CD4-positive, alpha-beta T cell treated with Interleukin-4 for 1 hour (primary cell): ENCODE measurements at regions not wholly inside any gene's neighbourhood (a gene's known extent, or its start where the extent isn't known, plus 50 kb on each side); places are given as distances from the start of the nearest gene placed in this dataset.

Source experiments
- DNase-seq, 2 donors: peaks; one replicate each; pipeline ENCODE4 v3.0.0-alpha.2; 2020 to 2022

DNA sequence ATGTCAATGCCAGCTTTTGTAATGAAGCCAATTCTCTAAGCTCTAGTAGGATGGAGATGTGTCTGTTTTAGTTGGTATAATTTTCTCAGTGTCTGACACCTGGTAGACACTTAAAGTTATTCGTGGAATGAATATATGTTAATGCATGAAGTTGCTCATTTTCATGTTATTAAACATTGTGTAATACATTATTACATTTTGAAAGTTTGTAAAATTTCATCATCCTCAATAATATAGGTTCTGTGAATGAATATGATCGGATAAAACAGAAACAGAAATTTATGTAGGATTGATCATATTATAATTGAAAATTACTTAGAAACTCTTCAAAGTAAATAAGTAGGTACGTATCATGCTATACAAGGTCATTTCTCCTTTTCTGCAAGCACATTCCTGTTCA lies 625.3 kb downstream of the PLA2G4A start:
- DNase-seq = no peak

- no peak for DNase-seq
Observed at GRCh38 chr1:187456446-187456845, 627.7 kb downstream of the PLA2G4A start.

DNA sequence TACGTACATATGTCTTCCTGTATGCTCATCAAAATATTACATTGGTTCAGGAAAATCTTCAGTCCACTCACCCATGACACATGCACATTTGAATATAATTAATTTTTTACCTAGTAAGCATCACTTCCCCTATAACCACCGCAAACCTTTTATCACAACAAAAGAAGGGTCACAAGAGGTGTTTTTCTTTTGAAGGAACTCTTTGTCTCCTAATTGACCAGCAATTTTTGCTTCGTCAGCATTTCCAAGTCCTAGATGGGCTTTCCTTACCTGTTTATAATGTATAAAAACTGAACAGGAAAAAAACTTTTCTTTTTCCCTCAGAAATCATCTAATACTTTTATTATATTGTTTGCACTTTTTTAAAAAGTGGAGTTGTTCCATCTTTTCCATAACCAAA lies 631.3 kb downstream of the PLA2G4A start:
- DNase-seq = no peak

DNA sequence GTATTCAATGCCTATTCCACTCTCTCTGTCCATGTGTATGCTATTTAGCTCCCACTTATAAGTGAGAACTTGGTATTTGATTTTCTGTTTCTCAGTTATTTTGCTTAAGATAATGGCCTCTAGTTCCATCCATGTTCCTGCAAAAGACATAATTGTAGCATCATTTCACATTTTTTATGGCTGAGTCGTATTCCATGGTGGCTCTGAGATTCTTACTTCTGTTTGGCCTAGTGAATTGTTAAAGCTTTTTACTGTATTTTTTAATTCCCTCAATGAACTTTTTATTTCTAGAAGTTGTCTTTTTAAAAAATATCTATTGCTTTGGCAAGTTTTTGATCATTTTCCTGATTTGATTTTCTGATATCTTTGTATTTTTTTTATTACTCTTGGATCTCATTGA lies 635.6 kb downstream of the PLA2G4A start:
- DNase-seq = no peak

DNA sequence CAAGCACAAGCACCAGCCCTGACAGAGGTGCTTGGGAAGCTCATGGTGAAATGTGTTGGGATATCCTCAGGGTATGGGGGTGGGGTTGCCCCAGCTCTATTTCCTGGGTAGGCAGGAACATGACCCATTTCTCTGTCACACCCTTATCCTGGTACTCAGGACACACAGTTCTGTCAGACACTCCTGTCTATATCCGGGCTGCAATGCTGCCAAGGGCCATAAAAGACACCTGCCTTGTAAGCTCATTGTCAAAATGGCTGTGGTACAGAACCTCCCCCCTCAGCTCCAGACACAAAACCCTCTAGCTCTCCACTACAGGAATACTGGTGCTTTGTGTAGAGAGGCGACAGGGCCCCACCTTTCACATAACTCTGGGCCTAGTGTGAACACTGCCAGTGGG lies 636.7 kb downstream of the PLA2G4A start:
- no peak for DNase-seq

- no peak for DNase-seq
Observed at GRCh38 chr1:187469836-187470235, 641.1 kb downstream of the PLA2G4A start.

- no peak for DNase-seq
Observed at GRCh38 chr1:187471555-187471954, 642.8 kb downstream of the PLA2G4A start.

GRCh38 chr1:187474336-187474735 lies 645.6 kb downstream of the PLA2G4A start:
- DNase-seq = no peak

DNA sequence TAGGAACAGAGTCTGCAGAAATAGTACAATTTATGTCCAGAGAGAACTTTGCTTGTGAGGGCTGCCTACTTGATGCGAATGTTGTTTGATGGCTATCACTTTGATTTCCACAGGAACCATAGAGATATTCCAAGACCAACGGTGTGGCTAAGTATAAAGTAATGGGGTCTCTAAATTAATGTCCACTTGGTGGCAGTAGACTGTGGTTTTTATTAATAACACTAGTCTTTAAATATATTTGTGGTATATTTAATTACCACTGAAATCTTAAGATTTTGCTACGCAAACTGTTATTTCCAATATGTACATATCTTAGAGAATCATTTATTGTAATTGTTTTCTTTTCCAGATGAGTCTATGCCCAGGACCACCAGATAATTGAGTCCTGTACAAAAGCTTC lies 647.9 kb downstream of the PLA2G4A start:
- DNase-seq = no peak

DNA sequence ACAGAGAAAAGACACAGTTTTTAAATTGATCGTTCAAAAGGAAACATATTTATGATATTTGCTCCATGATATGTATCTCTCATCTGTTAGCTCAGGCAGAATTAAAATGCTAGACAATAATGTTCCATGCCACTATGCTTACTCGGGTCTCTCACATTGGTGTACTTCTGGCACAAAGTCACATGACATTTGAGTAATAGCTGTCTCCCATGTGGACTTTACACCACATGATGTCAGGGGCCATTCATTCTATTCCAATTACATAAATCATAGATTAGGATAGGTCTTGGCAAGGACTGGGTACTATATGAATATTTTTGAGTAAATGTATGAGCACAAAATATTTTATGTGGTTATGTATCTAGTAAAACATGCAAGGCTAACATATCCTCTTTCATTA lies 648.4 kb downstream of the PLA2G4A start:
- no peak for DNase-seq

- DNase-seq = no peak
Observed at GRCh38 chr1:187477535-187477934, 648.8 kb downstream of the PLA2G4A start.

GRCh38 chr1:187481581-187482148 lies 652.9 kb downstream of the PLA2G4A start:
- DNase-seq = no peak

- DNase-seq = no peak
Observed at GRCh38 chr1:187490266-187490665, 661.5 kb downstream of the PLA2G4A start.

DNA sequence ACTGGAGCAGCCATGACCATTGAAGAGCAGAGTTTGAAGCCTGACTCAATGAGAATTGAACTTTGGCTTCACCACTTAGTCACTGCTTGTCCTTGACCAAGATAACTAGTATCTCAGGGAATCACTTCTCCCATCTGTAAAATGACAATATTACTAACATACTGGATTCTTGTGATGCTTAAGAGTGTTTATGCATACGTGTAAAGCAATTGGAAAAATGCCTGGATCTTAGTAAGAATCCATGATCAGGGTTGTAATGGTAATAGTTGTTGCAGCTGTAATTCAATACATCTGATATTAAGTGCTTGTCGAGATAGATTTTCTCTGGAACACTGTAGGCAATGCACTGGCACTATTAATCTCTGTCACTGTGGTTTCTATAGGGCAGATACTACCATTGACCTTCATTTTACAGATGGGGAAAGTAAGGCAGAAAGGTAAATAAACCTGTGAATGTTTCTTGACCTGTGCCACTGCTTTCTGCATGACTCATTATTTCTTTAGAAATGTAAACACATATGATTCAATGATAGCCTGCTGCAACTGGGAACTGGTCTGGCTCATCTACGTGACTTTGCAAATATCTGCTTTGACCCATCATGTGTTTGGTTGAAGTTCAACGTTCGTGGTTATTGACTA lies 662.5 kb downstream of the PLA2G4A start:
- no peak for DNase-seq

- DNase-seq = no peak
Observed at GRCh38 chr1:187498028-187498427, 669.3 kb downstream of the PLA2G4A start.

DNA sequence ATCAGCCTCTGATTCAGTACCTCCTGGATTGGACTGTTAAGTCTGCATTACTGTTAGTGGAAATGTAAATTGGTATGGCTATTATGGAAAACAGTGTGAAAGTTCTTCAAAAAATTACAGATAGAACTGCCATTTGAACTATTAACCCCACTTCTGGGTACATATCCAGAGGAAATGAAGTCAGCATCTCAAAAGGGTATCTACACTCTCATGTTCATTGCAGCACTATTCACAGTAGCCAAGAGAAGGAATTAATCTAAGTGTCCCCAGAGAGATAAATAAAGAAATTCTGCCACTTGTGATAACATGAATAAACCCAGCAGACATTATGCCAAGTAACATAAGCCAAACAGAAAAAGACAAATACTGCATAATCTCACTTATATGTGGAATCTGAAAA lies 676.0 kb downstream of the PLA2G4A start:
- DNase-seq = no peak

GRCh38 chr1:187509091-187509490 lies 680.3 kb downstream of the PLA2G4A start:
- no peak for DNase-seq

DNA sequence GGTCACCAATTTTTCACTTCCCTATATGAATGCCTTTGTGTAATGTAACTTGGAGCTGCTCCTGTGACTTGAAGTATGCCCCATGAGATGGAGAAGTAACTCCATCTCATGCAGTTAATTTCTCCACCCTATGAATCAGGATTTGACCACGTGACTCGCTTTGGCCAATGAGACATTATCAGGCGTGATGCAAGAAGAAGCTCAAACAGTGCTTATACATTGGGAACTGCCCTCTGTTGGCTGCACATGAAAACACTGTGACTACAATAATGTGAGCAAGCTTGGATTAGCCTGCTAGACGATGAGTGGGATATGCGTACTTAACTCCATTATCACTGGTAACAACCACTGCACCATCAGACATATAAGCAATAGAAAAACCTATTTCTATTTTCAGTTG lies 684.4 kb downstream of the PLA2G4A start:
- no peak for DNase-seq

GRCh38 chr1:187514110-187514509 lies 685.4 kb downstream of the PLA2G4A start:
- DNase-seq = no peak

GRCh38 chr1:187516874-187517273 lies 688.1 kb downstream of the PLA2G4A start:
- DNase-seq = no peak

GRCh38 chr1:187517546-187517945 lies 688.8 kb downstream of the PLA2G4A start:
- DNase-seq = no peak

DNA sequence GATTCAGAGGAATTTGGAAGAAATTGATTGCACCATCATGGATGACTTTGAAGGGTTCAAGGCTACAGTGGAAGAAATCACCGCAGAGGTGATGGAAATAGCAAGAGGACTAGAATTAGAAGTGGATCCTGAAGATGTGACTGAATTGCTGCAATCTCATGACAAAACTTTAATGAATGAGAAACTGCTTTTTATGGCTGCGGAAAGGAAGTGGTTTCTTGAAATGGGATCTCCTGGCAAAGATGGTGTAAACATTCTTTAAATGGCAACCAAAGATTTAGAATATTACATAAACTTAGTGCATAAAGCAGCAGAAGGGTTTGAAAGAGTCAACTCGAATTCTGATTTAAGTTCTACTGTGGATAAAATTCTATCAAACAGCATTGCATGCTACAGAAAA lies 698.6 kb downstream of the PLA2G4A start:
- no peak for DNase-seq

DNA sequence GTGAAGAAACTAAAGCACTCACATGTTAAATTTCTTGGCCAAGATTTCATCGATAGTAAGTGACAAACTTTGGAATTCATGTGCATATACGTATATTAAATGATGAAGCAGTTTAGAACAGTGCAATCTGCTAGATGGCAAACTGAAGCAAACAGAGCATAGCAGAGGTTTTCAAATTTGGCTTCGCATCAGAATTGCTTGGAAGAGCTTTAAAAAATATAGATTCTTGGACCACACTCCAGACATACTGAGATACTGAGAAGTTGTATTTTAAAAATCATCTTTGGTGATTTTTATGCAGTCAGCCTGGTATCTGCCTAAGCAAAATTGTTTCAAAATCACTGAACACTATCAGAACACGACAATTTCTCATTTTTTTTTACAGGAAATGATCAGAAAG lies 709.2 kb downstream of the PLA2G4A start:
- DNase-seq = no peak

DNA sequence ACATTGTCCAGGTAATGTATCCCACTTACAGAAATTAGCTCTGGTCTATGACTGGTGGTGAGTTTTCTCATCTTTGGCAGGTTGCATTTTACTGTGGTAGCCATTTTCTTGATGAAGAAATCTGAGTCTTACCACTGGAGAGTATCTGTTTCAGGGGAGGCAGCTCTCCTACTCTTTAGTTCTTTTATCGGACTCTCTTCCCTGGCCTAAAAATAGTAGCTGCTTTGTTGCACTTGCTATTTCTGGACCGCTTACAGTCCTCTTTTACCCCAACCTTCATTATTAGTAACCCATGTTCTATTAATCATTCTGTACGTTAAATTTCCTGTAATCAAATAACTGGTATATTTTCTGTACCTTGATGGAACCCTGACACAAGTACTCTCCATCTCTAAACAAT lies 720.8 kb downstream of the PLA2G4A start:
- DNase-seq = no peak

- no peak for DNase-seq
Observed at GRCh38 chr1:187551061-187551460, 722.3 kb downstream of the PLA2G4A start.
